Ascending aorta (tissue), 2 donors: ENCODE measurements at regions not wholly inside any gene's neighbourhood (a gene's known extent, or its start where the extent isn't known, plus 50 kb on each side); places are given as distances from the start of the nearest gene placed in this dataset.

ENCODE experiments used
- DNase-seq, 2 donors: peaks; one replicate each; pipeline ENCODE4 v3.0.0-alpha.2; 2019; ENCODE audit warnings: low spot score in 2 of 2
- H3K27ac ChIP-seq, 2 donors: fragments of 200-600 bp; sonication (generic); one replicate each; pipeline ENCODE4 v1.5.1; 2016 to 2017; ENCODE audit warnings: mild to moderate bottlenecking in 1 of 2
- H3K27me3 ChIP-seq: fragments of 200-600 bp; sonication (generic); one replicate; pipeline ENCODE4 v1.5.1; 2017
- H3K36me3 ChIP-seq, 2 donors: fragments of 200-600 bp; sonication (generic); one replicate each; pipeline ENCODE4 v1.5.1; 2016
- H3K4me1 ChIP-seq, 2 donors: fragments of 200-600 bp; sonication (generic); one replicate each; pipeline ENCODE4 v1.5.1; 2016 to 2017; ENCODE audit warnings: mild to moderate bottlenecking in 1 of 2
- H3K4me3 ChIP-seq, 2 donors: fragments of 200-600 bp; sonication (generic); one replicate each; pipeline ENCODE4 v1.5.1; 2016 to 2017; ENCODE audit warnings: mild to moderate bottlenecking in 1 of 2
- H3K9me3 ChIP-seq, 2 donors: fragments of 200-600 bp; sonication (generic); one replicate each; pipeline ENCODE4 v1.5.1; 2016
- CTCF ChIP-seq, 3 experiments: fragments of 200-600 bp in 2 of 3; fragments of 450-650 bp in 1 of 3; sonication (generic) in 2 of 3; IDR thresholded peaks; one replicate each; pipeline ENCODE4 v1.5.1; 2016 to 2019; ENCODE audit warnings: antibody characterized with exemption in 3 of 3, mild to moderate bottlenecking in 1 of 3, moderate library complexity in 1 of 3
- intact Hi-C: fragments of 100-400 bp; cut with DNase I; formaldehyde crosslinking; loops from one replicate; pipeline ENCODE4 v1.15.1; 2023

- DNase-seq: no peak
- Histone ChIP-seq H3K27ac (no peak overlapping the region), H3K4me1 (no peaks in the 10 kb centered on the region), H3K9me3 (no peaks in the 10 kb centered on the region), H3K27me3 (no peaks in the 10 kb centered on the region), H3K36me3 (no peaks in the 10 kb centered on the region), H3K4me3 (no peak overlapping the region)
- TF ChIP-seq CTCF (IDR thresholded peaks at IDR 0.05): no peak
- intact Hi-C loops: no loop called here
Measured at GRCh38 chr4:83658806-83659205, 122.9 kb downstream of the GPAT3 start.

DNA sequence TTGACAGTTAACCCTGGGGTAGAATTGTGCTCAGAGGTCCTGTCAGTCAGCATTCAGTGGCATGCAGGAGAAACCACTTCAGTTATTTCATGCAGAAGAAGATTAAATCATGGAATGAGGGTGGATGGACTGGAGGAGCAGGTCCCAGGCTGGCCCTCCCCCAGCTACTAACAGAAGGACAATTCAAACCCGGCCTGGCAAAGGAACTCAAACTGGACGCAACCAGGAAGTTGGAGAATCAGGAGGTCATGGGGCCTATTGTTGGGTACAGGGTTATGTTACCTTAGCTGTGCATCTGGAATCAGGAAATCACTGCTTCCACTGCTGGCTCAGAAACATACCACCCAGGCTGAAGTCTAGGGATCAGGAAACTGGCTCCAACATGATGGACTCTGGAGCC, 121.4 kb downstream of the GPAT3 start:
- no peak for TF ChIP-seq CTCF (IDR thresholded peaks at IDR 0.05)
- no peak for DNase-seq
- no peak overlapping the region for H3K4me3 ChIP-seq
- H3K4me1 ChIP-seq: no peaks in the 10 kb centered on the region
- H3K9me3 ChIP-seq: no peaks in the 10 kb centered on the region
- H3K27me3 ChIP-seq: no peaks in the 10 kb centered on the region
- no peaks in the 10 kb centered on the region for H3K36me3 ChIP-seq
- intact Hi-C loops: no loop called here
- no peak overlapping the region for H3K27ac ChIP-seq
